SK-N-SH (cell line): ENCODE measurements at regions not wholly inside any gene's neighbourhood (a gene's known extent, or its start where the extent isn't known, plus 50 kb on each side); places are given as distances from the start of the nearest gene placed in this dataset.

Experiments used
- CTCF ChIA-PET: fragments of 300-600, 350-600 bp; formaldehyde crosslinking; extraction: SDS; loops from one replicate; lab custom pipeline; 2021; lab: Yijun Ruan, JAX
- POLR2A ChIA-PET: fragments of 350-600 bp; sonication (Branson Sonifier 250); formaldehyde crosslinking; extraction: SDS; loops from one replicate; lab custom pipeline; 2020; ENCODE audit warnings: antibody characterized with exemption, inconsistent platforms; lab: Yijun Ruan, JAX
- DNase-seq: peaks from one replicate; pipeline ENCODE4 v3.0.0; 2012
- H2AFZ ChIP-seq: fragments of 200-600 bp; sonication (generic); 2 replicates; pipeline ENCODE4 v1.8.1; 2016; ENCODE audit warnings: antibody characterized with exemption, mild to moderate bottlenecking, low read depth
- H3F3A ChIP-seq: fragments of 200-600 bp; sonication (generic); replicated peaks from 2 replicates; pipeline ENCODE3; 2016; ENCODE audit warnings: antibody characterized with exemption, mild to moderate bottlenecking; ENCODE audit not compliant: insufficient read depth
- H3K27ac ChIP-seq, 2 experiments: fragments of 200-500 bp in 1 of 2; fragments of 200-600 bp in 1 of 2; sonication (Bioruptor generic) in 1 of 2; sonication (generic), shearing (Covaris generic) in 1 of 2; 2 replicates each; pipeline versions ENCODE4 v1.5.1 to v1.6.1; 2014 to 2016; ENCODE audit warnings: low read depth in 2 of 2, inconsistent platforms in 1 of 2, low read length in 1 of 2, mild to moderate bottlenecking in 1 of 2, mixed read lengths in 1 of 2
- H3K27me3 ChIP-seq: fragments of 200-600 bp; sonication (generic), shearing (Covaris generic); 2 replicates; pipeline ENCODE4 v1.6.1; 2016; ENCODE audit warnings: mixed run types; ENCODE audit not compliant: insufficient read depth
- H3K36me3 ChIP-seq, 2 experiments: fragments of 200-500 bp in 1 of 2; fragments of 200-600 bp in 1 of 2; sonication (Bioruptor generic) in 1 of 2; sonication (generic) in 1 of 2; replicated peaks in 1 of 2; 2 replicates each; pipeline versions ENCODE3 to v1.5.1; 2014 to 2016; ENCODE audit warnings: low read length in 1 of 2, mild to moderate bottlenecking in 1 of 2; ENCODE audit not compliant: insufficient read depth in 2 of 2, control insufficient read depth in 1 of 2
- H3K4me1 ChIP-seq, 2 experiments: fragments of 200-500 bp in 1 of 2; fragments of 200-600 bp in 1 of 2; sonication (Bioruptor generic) in 1 of 2; sonication (generic), shearing (Covaris generic) in 1 of 2; 2 replicates each; pipeline versions ENCODE4 v1.5.1 to v1.6.1; 2014 to 2016; ENCODE audit warnings: low read depth in 1 of 2, low read length in 1 of 2, mixed run types in 1 of 2; ENCODE audit not compliant: insufficient read depth in 2 of 2, control insufficient read depth in 1 of 2
- H3K4me2 ChIP-seq: fragments of 200-600 bp; sonication (generic), shearing (Covaris generic); 2 replicates; pipeline ENCODE4 v1.6.1; 2017; ENCODE audit warnings: mixed run types
- H3K4me3 ChIP-seq, 2 experiments: fragments of 200-500 bp in 1 of 2; fragments of 200-600 bp in 1 of 2; sonication (Bioruptor generic) in 1 of 2; sonication (generic), shearing (Covaris generic) in 1 of 2; 2 replicates each; pipeline versions ENCODE4 v1.5.1 to v1.8.1; 2014 to 2016; ENCODE audit warnings: low read depth in 2 of 2, inconsistent platforms in 1 of 2, low read length in 1 of 2, mild to moderate bottlenecking in 1 of 2, mixed read lengths in 1 of 2, moderate library complexity in 1 of 2
- H3K79me2 ChIP-seq: fragments of 200-600 bp; sonication (generic); 2 replicates; pipeline ENCODE4 v1.8.1; 2017; ENCODE audit warnings: mild to moderate bottlenecking; ENCODE audit not compliant: insufficient read depth
- H3K9ac ChIP-seq: fragments of 200-600 bp; sonication (generic); 2 replicates; pipeline ENCODE4 v1.6.1; 2017; ENCODE audit warnings: mixed run types
- H3K9me2 ChIP-seq: fragments of 200-600 bp; sonication (generic); 2 replicates; pipeline ENCODE4 v1.6.1; 2017; ENCODE audit warnings: mixed run types
- H3K9me3 ChIP-seq: fragments of 200-600 bp; sonication (generic); 2 replicates; pipeline ENCODE4 v1.6.1; 2017; ENCODE audit warnings: mixed run types, mild to moderate bottlenecking, moderate library complexity
- H4K20me1 ChIP-seq: fragments of 200-600 bp; sonication (generic); 2 replicates; pipeline ENCODE4 v1.6.1; 2017; ENCODE audit warnings: mild to moderate bottlenecking, mixed run types; ENCODE audit not compliant: insufficient read depth
- CHD2 ChIP-seq: fragments of 150-350 bp; IDR thresholded peaks from 2 replicates; pipeline ENCODE4 v1.6.1; 2018; ENCODE audit warnings: low read length; ENCODE audit not compliant: partially characterized antibody
- CTCF ChIP-seq: fragments of 200-600 bp; sonication (generic); IDR thresholded peaks from 2 replicates; pipeline ENCODE4 v1.6.1; 2017; ENCODE audit warnings: antibody characterized with exemption, mild to moderate bottlenecking, moderate library complexity
- EP300 ChIP-seq, 2 experiments: IDR thresholded peaks; 2 replicates each; pipeline versions ENCODE4 v1.4.0 to v1.6.1; 2012; ENCODE audit warnings: borderline replicate concordance in 1 of 2, low read depth in 1 of 2, low read length in 1 of 2
- EZH2phosphoT487 ChIP-seq: fragments of 200-600 bp; sonication (generic); IDR thresholded peaks from 2 replicates; pipeline ENCODE4 v1.6.1; 2017; ENCODE audit warnings: low read depth, mixed run types, mild to moderate bottlenecking, antibody characterized with exemption, moderate library complexity, borderline replicate concordance
- FOSL2 ChIP-seq: IDR thresholded peaks from 2 replicates; pipeline ENCODE4 v1.4.0; 2012; ENCODE audit warnings: low read depth, mild to moderate bottlenecking, moderate library complexity, borderline replicate concordance
- FOXJ3 ChIP-seq: sonication (generic); formaldehyde crosslinking; IDR thresholded peaks from 2 replicates; pipeline ENCODE4 v1.5.1; 2020; ENCODE audit warnings: mild to moderate bottlenecking, missing genetic modification reagents
- GABPA ChIP-seq: IDR thresholded peaks from 2 replicates; pipeline ENCODE4 v1.4.0; 2012; ENCODE audit warnings: low read depth, mild to moderate bottlenecking
- GATA2 ChIP-seq: sonication (generic); formaldehyde crosslinking; IDR thresholded peaks from 2 replicates; pipeline ENCODE4 v1.5.0; 2020; ENCODE audit warnings: mild to moderate bottlenecking, missing genetic modification reagents
- JUND ChIP-seq: IDR thresholded peaks from 2 replicates; pipeline ENCODE4 v1.4.0; 2012
- MEF2A ChIP-seq: IDR thresholded peaks from 2 replicates; pipeline ENCODE4 v1.4.0; 2012; ENCODE audit warnings: low read depth, borderline replicate concordance
- MXI1 ChIP-seq: IDR thresholded peaks from 2 replicates; pipeline ENCODE4 v1.6.1; 2012; ENCODE audit warnings: mild to moderate bottlenecking, low read depth, low read length, improper control_type of control experiment
- NRF1 ChIP-seq: IDR thresholded peaks from 2 replicates; pipeline ENCODE4 v1.6.1; 2012; ENCODE audit warnings: low read depth, mild to moderate bottlenecking, low read length
- POLR2AphosphoS5 ChIP-seq: IDR thresholded peaks from 2 replicates; pipeline ENCODE4 v1.6.1; 2012; ENCODE audit warnings: low read depth, low read length
- RCOR1 ChIP-seq: fragments of 150-350 bp; IDR thresholded peaks from 2 replicates; pipeline ENCODE4 v1.6.1; 2017; ENCODE audit warnings: antibody characterized with exemption, low read length
- RFX5 ChIP-seq: IDR thresholded peaks from 2 replicates; pipeline ENCODE4 v1.6.1; 2012; ENCODE audit warnings: mild to moderate bottlenecking, improper control_type of control experiment, low read length
- TEAD4 ChIP-seq: IDR thresholded peaks from 2 replicates; pipeline ENCODE4 v1.4.0; 2012; ENCODE audit warnings: mild to moderate bottlenecking, borderline replicate concordance; ENCODE audit not compliant: insufficient read depth
- YY1 ChIP-seq: IDR thresholded peaks from 2 replicates; pipeline ENCODE4 v1.4.0; 2012; ENCODE audit warnings: low read depth, mild to moderate bottlenecking
- TF ChIP-seq, protein P1 (sequence below): fragments of 150-350 bp; IDR thresholded peaks from 2 replicates; pipeline ENCODE4 v1.6.1; 2016; ENCODE audit warnings: mild to moderate bottlenecking, low read depth, low read length
- TF ChIP-seq, protein P2 (sequence below): IDR thresholded peaks from 2 replicates; pipeline ENCODE4; 2012

DNA sequence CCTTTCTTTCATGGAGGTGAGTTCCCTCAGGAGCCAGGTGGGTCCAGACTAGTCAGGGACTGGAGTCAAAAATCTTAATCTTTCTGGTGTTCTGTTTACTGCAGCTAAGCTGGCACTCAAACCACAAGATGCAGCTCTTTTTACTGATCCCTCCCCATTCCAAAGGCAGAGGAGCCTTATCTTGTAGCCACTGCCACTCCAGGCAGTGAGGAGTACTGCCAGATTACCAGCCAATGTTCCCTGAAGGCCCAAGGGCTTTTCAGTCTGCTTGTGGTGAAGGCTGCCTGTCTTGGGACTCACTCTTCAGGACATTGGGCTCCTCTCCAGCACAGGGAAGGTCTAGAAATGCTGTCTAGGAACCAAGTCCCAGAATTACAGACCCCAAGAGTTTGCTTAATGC lies 490.4 kb upstream of the ADGRB3 start:
- H3F3A ChIP-seq, result no peaks in the 10 kb centered on the region
- ChIA-PET POLR2A (no interaction called here), CTCF (no interaction called here)
- no peak overlapping the region for H3K9ac ChIP-seq
- H2AFZ ChIP-seq, result no peak overlapping the region
- TF ChIP-seq CHD2, result no peak
- TF ChIP-seq, protein P1, sequence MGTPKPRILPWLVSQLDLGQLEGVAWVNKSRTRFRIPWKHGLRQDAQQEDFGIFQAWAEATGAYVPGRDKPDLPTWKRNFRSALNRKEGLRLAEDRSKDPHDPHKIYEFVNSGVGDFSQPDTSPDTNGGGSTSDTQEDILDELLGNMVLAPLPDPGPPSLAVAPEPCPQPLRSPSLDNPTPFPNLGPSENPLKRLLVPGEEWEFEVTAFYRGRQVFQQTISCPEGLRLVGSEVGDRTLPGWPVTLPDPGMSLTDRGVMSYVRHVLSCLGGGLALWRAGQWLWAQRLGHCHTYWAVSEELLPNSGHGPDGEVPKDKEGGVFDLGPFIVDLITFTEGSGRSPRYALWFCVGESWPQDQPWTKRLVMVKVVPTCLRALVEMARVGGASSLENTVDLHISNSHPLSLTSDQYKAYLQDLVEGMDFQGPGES, result no peak
- TF ChIP-seq YY1, result no peak
- TF ChIP-seq RFX5, result no peak
- TF ChIP-seq CTCF, result no peak
- no peak for TF ChIP-seq EP300 (IDR thresholded peaks at IDR 0.05; ENCODE audit: borderline replicate concordance in 1 of 2, low read depth in 1 of 2, low read length in 1 of 2)
- TF ChIP-seq MXI1, result no peak
- TF ChIP-seq, protein P2, sequence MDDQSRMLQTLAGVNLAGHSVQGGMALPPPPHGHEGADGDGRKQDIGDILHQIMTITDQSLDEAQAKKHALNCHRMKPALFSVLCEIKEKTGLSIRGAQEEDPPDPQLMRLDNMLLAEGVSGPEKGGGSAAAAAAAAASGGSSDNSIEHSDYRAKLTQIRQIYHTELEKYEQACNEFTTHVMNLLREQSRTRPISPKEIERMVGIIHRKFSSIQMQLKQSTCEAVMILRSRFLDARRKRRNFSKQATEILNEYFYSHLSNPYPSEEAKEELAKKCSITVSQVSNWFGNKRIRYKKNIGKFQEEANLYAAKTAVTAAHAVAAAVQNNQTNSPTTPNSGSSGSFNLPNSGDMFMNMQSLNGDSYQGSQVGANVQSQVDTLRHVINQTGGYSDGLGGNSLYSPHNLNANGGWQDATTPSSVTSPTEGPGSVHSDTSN, result no peak
- no peak for TF ChIP-seq RCOR1
- no peak for TF ChIP-seq TEAD4
- TF ChIP-seq JUND, result no peak
- TF ChIP-seq MEF2A, result no peak
- no peak for TF ChIP-seq NRF1
- TF ChIP-seq GABPA, result no peak
- TF ChIP-seq FOSL2, result no peak
- TF ChIP-seq GATA2 (CRISPR knock-in tag), result no peak
- TF ChIP-seq POLR2AphosphoS5, result no peak
- no peak for TF ChIP-seq EZH2phosphoT487
- no peak for TF ChIP-seq FOXJ3
- no peak overlapping the region for H3K4me3 ChIP-seq
- no peaks in the 10 kb centered on the region for H3K79me2 ChIP-seq
- no peak overlapping the region for H3K27ac ChIP-seq
- DNase-seq, result no peak
- no peaks in the 10 kb centered on the region for H3K4me1 ChIP-seq
- H3K27me3 ChIP-seq, result no peaks in the 10 kb centered on the region
- no peaks in the 10 kb centered on the region for H3K36me3 ChIP-seq
- no peaks in the 10 kb centered on the region for H3K9me2 ChIP-seq
- H3K4me2 ChIP-seq, result no peak overlapping the region
- no peaks in the 10 kb centered on the region for H4K20me1 ChIP-seq
- no peaks in the 10 kb centered on the region for H3K9me3 ChIP-seq
